Activated CD8-positive, alpha-beta T cell treated with anti-CD3 and anti-CD28 coated beads, Interleukin-2, amount 10 ng/mL, durations not matched to agents 7 days and 5 days (primary cell): ENCODE measurements at regions not wholly inside any gene's neighbourhood (a gene's known extent, or its start where the extent isn't known, plus 50 kb on each side); places are given as distances from the start of the nearest gene placed in this dataset.
"Not testable (repeated sequence)": the region's sequence is repeated elsewhere in the genome, so short reads cannot be mapped to it uniquely, and the experiment has no call there.

ENCODE experiments used
- ATAC-seq: fragments of 150-1000 bp; cut with Tn5 transposase; one replicate; pipeline ENCODE4 v1.10.0; 2021; ENCODE audit warnings: moderate library complexity
- CTCF ChIA-PET: fragments of 350-600 bp; sonication (Branson Sonifier 250); formaldehyde crosslinking; loops from one replicate; lab custom pipeline; 2021; ENCODE audit warnings: antibody characterized with exemption; lab: Charles Lee
- POLR2A ChIA-PET: fragments of 350-600 bp; sonication (Branson Sonifier 250); formaldehyde crosslinking; loops from one replicate; lab custom pipeline; 2021; ENCODE audit warnings: antibody characterized with exemption; lab: Charles Lee
- DNase-seq: peaks from one replicate; pipeline ENCODE4 v3.0.0-alpha.2; 2020
- H3K27ac Mint-ChIP-seq: one replicate; pipeline ENCODE4 v1.8.0; 2021; ENCODE audit warnings: mild to moderate bottlenecking, mixed read lengths
- H3K27me3 Mint-ChIP-seq: one replicate; pipeline ENCODE4 v1.8.0; 2021; ENCODE audit warnings: low read depth, mixed read lengths
- H3K36me3 Mint-ChIP-seq: one replicate; pipeline ENCODE4 v1.8.0; 2021; ENCODE audit warnings: low read depth, mixed read lengths
- H3K4me1 Mint-ChIP-seq: one replicate; pipeline ENCODE4 v1.8.0; 2021; ENCODE audit warnings: low read depth, mixed read lengths
- H3K4me3 Mint-ChIP-seq: one replicate; pipeline ENCODE4 v1.8.0; 2021; ENCODE audit warnings: mild to moderate bottlenecking, mixed read lengths
- H3K9me3 Mint-ChIP-seq: one replicate; pipeline ENCODE4 v1.8.0; 2022; ENCODE audit warnings: mixed read lengths; ENCODE audit not compliant: insufficient read depth

- H3K36me3 Mint-ChIP-seq: no peaks in the 10 kb centered on the region
- no peaks in the 10 kb centered on the region for H3K9me3 Mint-ChIP-seq
- CTCF ChIA-PET: no interaction called here
- POLR2A ChIA-PET: no interaction called here
- no peaks in the 10 kb centered on the region for H3K4me1 Mint-ChIP-seq
- ATAC-seq (no peak), DNase-seq (no peak)
- no peak overlapping the region for H3K27ac Mint-ChIP-seq
- no peaks in the 10 kb centered on the region for H3K27me3 Mint-ChIP-seq
- H3K4me3 Mint-ChIP-seq: no peak overlapping the region
Measured at GRCh38 chr10:31678139-31678536, 250.5 kb downstream of the ARHGAP12 start.

GRCh38 chr10:31677195-31678138 is 251.2 kb downstream of the ARHGAP12 start:
- CTCF ChIA-PET: no interaction called here

GRCh38 chr10:31675726-31676125 is 252.9 kb downstream of the ARHGAP12 start:
- H3K4me3 Mint-ChIP-seq: no peak overlapping the region
- ATAC-seq (no peak), DNase-seq (no peak)
- H3K27ac Mint-ChIP-seq: no peak overlapping the region
- ChIA-PET POLR2A (no interaction called here), CTCF (no interaction called here)
- no peaks in the 10 kb centered on the region for H3K4me1 Mint-ChIP-seq
- H3K27me3 Mint-ChIP-seq: no peaks in the 10 kb centered on the region
- no peaks in the 10 kb centered on the region for H3K9me3 Mint-ChIP-seq
- no peaks in the 10 kb centered on the region for H3K36me3 Mint-ChIP-seq

More at GRCh38 chr10:31677195-31678138, 251.2 kb downstream of the ARHGAP12 start:
- Mint-ChIP-seq H3K27me3 (no peaks in the 10 kb centered on the region), H3K27ac (no peak overlapping the region), H3K4me3 (no peak overlapping the region), H3K9me3 (no peaks in the 10 kb centered on the region), H3K36me3 (no peaks in the 10 kb centered on the region), H3K4me1 (no peaks in the 10 kb centered on the region)
- ATAC-seq (no peak), DNase-seq (no peak)
- POLR2A ChIA-PET: no interaction called here

- CTCF ChIA-PET: no interaction called here
- POLR2A ChIA-PET: interaction anchor here (0.6 kb wide), 1 partner anchor 38 kb away, joined by 3 read pairs; no protein-coding TSS in a partner anchor
- no peaks in the 10 kb centered on the region for H3K36me3 Mint-ChIP-seq
- H3K27ac Mint-ChIP-seq: no peak overlapping the region
- no peak for DNase-seq
- H3K27me3 Mint-ChIP-seq: no peaks in the 10 kb centered on the region
- no peak for ATAC-seq
- H3K4me3 Mint-ChIP-seq: no peak overlapping the region
- H3K4me1 Mint-ChIP-seq: no peaks in the 10 kb centered on the region
- no peaks in the 10 kb centered on the region for H3K9me3 Mint-ChIP-seq
Measured at GRCh38 chr10:31669357-31669756, 259.3 kb downstream of the ARHGAP12 start.

- H3K36me3 Mint-ChIP-seq: no peaks in the 10 kb centered on the region
- H3K27ac Mint-ChIP-seq: no peak overlapping the region
- no peaks in the 10 kb centered on the region for H3K9me3 Mint-ChIP-seq
- no peaks in the 10 kb centered on the region for H3K27me3 Mint-ChIP-seq
- DNase-seq (no peak), ATAC-seq (no peak)
- H3K4me3 Mint-ChIP-seq: no peak overlapping the region
- ChIA-PET POLR2A (no interaction called here), CTCF (interaction anchor here (1.2 kb wide), 1 partner anchor 102 kb away, joined by 3 read pairs; no protein-coding TSS in a partner anchor)
- no peaks in the 10 kb centered on the region for H3K4me1 Mint-ChIP-seq
Measured at GRCh38 chr10:31668326-31668725, 260.3 kb downstream of the ARHGAP12 start.

- H3K27me3 Mint-ChIP-seq, POLR2A ChIA-PET, H3K4me3 Mint-ChIP-seq, H3K27ac Mint-ChIP-seq, H3K9me3 Mint-ChIP-seq, CTCF ChIA-PET, H3K36me3 Mint-ChIP-seq, DNase-seq, ATAC-seq, H3K4me1 Mint-ChIP-seq: not testable (repeated sequence)
Measured at GRCh38 chr10:31665764-31666279, 262.8 kb downstream of the ARHGAP12 start.

GRCh38 chr10:31664803-31665202 is 263.8 kb downstream of the ARHGAP12 start:
- ChIA-PET CTCF (no interaction called here), POLR2A (no interaction called here)
- H3K4me1 Mint-ChIP-seq: no peaks in the 10 kb centered on the region
- H3K27me3 Mint-ChIP-seq: no peaks in the 10 kb centered on the region
- no peak overlapping the region for H3K27ac Mint-ChIP-seq
- ATAC-seq (no peak), DNase-seq (no peak)
- no peaks in the 10 kb centered on the region for H3K36me3 Mint-ChIP-seq
- no peak overlapping the region for H3K4me3 Mint-ChIP-seq
- H3K9me3 Mint-ChIP-seq: no peaks in the 10 kb centered on the region

- not testable (repeated sequence) for H3K27me3 Mint-ChIP-seq, ATAC-seq
Measured at GRCh38 chr10:31664071-31664470, 264.6 kb downstream of the ARHGAP12 start.

GRCh38 chr10:31660300-31660699 is 268.3 kb downstream of the ARHGAP12 start:
- Mint-ChIP-seq H3K9me3 (no peaks in the 10 kb centered on the region), H3K27ac (no peak overlapping the region)

More at GRCh38 chr10:31664071-31664470, 264.6 kb downstream of the ARHGAP12 start:
- DNase-seq, H3K4me3 Mint-ChIP-seq, H3K4me1 Mint-ChIP-seq, CTCF ChIA-PET, POLR2A ChIA-PET, H3K36me3 Mint-ChIP-seq, H3K27ac Mint-ChIP-seq, H3K9me3 Mint-ChIP-seq: not testable (repeated sequence)

GRCh38 chr10:31659665-31660064 is 269.0 kb downstream of the ARHGAP12 start:
- ATAC-seq: no peak
- POLR2A ChIA-PET: no interaction called here

More at GRCh38 chr10:31660300-31660699, 268.3 kb downstream of the ARHGAP12 start:
- Mint-ChIP-seq H3K36me3 (no peaks in the 10 kb centered on the region), H3K27me3 (peaks cover 7% of the 10 kb centered on the region), H3K4me1 (no peaks in the 10 kb centered on the region), H3K4me3 (no peak overlapping the region)
- ChIA-PET POLR2A (no interaction called here), CTCF (no interaction called here)
- no peak for DNase-seq
- no peak for ATAC-seq

GRCh38 chr10:31657434-31657872 is 271.2 kb downstream of the ARHGAP12 start:
- H3K27me3 Mint-ChIP-seq: peaks cover 12% of the 10 kb centered on the region
- no peak overlapping the region for H3K4me3 Mint-ChIP-seq
- H3K36me3 Mint-ChIP-seq: no peaks in the 10 kb centered on the region
- no peak overlapping the region for H3K27ac Mint-ChIP-seq
- no peaks in the 10 kb centered on the region for H3K4me1 Mint-ChIP-seq
- no peak for ATAC-seq
- DNase-seq: no peak
- no peaks in the 10 kb centered on the region for H3K9me3 Mint-ChIP-seq
- CTCF ChIA-PET: no interaction called here
- POLR2A ChIA-PET: no interaction called here

More at GRCh38 chr10:31659665-31660064, 269.0 kb downstream of the ARHGAP12 start:
- CTCF ChIA-PET: no interaction called here
- no peak for DNase-seq
- Mint-ChIP-seq H3K36me3 (no peaks in the 10 kb centered on the region), H3K9me3 (no peaks in the 10 kb centered on the region), H3K4me3 (no peak overlapping the region), H3K27ac (no peak overlapping the region), H3K4me1 (no peaks in the 10 kb centered on the region), H3K27me3 (peaks cover 7% of the 10 kb centered on the region)

- POLR2A ChIA-PET: no interaction called here
- H3K9me3 Mint-ChIP-seq: no peaks in the 10 kb centered on the region
- H3K4me3 Mint-ChIP-seq: no peak overlapping the region
- ATAC-seq (no peak), DNase-seq (no peak)
- H3K27me3 Mint-ChIP-seq: peaks cover 14% of the 10 kb centered on the region
- CTCF ChIA-PET: no interaction called here
- no peaks in the 10 kb centered on the region for H3K36me3 Mint-ChIP-seq
- H3K4me1 Mint-ChIP-seq: no peaks in the 10 kb centered on the region
- H3K27ac Mint-ChIP-seq: no peak overlapping the region
Measured at GRCh38 chr10:31656851-31657433, 271.7 kb downstream of the ARHGAP12 start.
